Islet precursor cell (in vitro differentiated cells): ENCODE measurements at regions not wholly inside any gene's neighbourhood (a gene's known extent, or its start where the extent isn't known, plus 50 kb on each side); places are given as distances from the start of the nearest gene placed in this dataset.
A peak's percentile ranks its signal among the peaks of the same experiment; 100 is the strongest.
"Not testable (repeated sequence)": the region's sequence is repeated elsewhere in the genome, so short reads cannot be mapped to it uniquely, and the experiment has no call there.

ENCODE experiments used
- DNase-seq: peaks from one replicate; pipeline ENCODE4 v3.0.0-alpha.2; 2018

DNA sequence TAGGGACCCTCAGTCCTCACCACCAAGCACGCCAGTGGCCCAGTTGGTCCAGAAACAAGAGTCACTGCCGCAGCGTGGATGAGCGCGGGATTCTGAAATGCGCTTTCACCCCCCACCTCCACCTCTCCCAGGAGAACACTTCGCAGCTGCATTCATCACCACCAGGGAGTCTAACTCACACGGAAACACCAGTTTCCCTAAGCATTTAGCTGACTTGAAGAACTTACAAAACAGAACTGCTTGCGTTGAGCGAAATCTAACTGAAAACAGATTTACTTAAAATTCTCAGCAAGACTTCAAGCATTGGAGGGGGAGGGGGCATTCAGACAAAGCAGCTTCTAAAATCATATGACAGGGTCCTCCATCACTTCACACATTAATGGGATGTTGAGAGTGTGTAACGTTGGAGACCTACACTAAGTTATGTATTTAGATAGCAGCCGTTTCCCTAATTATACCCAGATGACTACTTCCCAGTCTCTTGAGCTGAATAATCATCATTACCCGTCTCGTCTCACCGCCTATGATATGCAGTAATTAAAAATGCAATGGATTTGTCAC, 258.2 kb upstream of the IRS2 start:
- DNase-seq, result no peak

DNA sequence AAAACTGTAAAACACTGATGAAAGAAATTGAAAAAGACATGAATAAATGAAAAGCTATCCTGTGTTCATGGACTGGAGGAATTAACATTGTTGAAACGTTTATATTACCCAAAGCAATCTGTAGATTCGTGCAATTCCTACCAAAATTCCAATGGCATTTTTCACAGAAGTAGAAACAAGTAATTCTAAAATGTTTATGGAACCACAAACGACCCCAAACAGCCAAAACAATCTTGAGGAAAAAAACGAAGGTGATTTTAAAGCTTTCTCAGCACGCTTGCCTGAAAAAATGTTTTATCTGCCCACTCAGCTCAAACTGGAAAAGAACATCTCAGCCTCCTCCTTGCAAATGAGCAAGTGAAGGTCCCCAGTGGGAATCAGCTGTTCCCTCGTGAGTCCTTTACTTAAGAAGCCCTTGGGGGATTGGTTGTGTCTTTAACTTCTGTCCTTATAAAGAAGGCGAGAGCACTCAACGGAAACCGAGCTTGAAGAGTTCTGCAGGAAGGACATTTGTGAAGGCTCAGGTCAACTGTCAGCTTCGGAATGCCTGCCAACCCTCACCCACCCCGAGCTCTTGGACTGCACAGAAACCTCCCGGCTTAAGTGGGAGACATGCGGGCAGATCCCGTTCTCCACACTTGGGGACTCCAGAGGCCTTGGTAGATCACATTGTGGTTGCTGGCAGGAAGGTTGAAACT, 256.0 kb upstream of the IRS2 start:
- no peak for DNase-seq

DNA sequence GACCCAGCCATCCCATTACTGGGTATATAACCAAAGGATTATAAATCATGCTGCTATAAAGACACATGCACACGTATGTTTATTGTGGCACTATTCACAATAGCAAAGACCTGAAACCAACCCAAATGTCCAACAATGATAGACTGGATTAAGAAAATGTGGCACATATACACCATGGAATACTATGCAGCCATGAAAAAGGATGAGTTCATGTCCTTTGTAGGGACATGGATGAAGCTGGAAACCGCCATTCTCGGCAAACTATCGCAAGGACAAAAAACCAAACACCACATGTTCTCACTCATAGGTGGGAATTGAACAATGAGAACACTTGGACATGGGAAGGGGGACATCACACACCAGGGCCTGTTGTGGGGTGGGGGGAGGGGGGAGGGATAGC, 255.3 kb upstream of the IRS2 start:
- not testable (repeated sequence) for DNase-seq

DNA sequence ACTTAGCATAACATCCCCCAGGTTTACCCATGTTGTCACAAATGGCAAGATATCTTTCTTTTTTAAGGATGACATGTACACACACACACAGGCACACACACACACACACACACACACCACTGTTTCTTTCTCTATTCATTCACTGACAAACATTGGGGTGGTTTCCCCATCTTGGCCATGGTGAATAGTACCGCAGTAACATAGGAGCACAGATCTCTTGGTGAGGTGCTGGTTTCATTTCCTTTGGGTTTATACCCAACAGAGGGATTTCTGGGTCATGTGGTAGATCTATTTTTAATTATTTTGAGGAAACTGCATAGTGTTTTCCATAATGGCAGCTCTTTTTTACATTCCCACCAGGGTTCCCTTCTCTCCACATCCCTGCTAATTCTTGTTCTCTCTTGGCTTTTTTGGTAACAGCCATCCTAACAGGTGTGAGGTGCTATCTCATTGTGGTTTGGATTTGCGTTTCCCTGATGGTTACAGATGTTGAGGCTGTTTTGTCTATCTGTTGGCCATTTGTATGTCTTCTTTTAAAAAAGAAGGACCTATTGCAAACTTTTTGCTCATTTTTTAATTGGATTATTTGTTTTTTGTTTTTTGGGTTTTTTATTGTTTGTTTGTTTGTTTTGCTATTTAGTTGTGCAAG, 251.7 kb upstream of the IRS2 start:
- DNase-seq, result no peak

DNA sequence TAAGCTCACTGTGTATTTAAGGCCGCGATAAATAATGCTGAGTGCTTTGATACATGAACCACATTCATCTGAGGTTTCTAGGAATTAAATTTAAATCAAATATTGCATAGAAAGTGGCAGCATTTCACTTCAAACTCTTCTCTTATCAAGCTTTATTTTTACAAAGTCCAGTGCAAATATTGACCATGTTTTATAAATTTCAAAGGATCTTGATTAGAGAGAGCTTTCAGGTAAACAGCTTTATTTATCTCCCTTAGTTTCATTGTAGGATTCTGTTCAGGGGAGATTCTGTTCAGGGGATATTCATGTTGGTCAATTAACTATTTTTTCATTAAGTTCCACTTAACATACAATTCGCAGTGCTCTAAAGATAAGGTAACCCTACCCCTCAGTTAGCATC, 249.7 kb upstream of the IRS2 start:
- no peak for DNase-seq

DNA sequence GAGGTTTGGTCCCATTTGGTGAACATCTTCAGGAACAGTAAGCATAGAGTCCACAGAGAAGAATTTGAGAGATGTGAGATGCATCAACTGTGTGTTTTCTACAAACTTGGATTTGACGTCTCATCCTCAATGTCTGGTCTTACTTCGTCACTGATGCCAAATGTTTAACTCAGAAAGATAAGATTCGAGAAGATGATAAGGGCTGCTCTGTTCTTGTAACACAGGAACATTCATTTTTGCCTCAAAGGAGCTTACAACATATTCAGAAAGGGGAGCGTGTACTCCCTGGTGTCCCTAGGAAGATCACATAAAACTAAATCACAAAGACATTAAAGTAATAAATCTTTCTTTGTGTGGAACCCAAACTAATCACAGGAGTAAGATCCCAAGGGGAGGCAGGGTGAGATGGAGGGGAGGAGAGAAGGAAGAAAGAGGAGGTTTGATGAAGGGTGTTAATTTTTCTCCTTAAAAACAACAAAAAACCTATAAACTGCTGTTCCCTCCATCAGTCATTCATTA, 247.7 kb upstream of the IRS2 start:
- DNase-seq, result no peak

DNA sequence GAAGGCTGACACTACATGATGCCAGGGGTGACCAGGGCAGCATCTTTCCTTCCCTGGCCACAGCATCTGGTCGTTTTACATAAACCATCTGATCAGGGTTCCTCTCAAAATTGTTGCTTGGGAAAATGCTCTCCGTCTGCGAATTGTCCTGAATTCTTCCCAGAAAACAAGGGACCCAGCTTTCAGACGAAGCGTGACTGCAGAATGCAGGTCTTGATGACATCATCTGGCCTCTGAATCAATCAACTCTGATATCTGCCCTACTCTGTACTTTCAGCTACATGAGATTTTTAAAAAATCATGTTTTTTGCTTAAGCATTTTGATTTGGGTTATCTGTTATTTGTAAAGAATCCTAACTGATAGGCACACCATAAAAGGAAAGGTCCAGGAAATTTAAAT, 246.6 kb upstream of the IRS2 start:
- DNase-seq, result no peak

DNA sequence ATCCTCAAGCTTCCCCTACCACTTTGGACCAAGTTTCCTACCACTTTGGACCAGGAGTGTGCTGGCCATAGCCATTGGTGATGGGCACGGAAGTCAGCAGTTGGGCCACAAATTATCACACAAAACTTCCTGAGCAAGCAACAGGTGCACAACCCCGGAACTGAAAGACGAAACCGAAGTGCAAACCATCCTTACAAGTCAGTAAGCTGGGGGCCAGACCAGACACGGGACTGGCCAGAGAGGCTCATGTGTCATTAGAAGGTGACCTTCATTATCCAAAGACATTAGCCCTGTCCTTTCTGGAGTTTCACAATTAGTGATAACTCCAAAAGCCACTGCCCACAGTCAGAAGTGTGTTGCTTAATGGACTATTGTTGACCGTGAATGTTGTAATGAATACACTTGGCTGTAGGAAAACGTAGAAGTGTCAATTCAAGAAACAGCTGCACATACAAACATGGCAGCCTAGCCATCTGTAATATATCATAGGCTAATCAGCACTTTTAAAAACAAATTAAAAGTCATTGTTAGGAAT, 244.1 kb upstream of the IRS2 start:
- no peak for DNase-seq

DNA sequence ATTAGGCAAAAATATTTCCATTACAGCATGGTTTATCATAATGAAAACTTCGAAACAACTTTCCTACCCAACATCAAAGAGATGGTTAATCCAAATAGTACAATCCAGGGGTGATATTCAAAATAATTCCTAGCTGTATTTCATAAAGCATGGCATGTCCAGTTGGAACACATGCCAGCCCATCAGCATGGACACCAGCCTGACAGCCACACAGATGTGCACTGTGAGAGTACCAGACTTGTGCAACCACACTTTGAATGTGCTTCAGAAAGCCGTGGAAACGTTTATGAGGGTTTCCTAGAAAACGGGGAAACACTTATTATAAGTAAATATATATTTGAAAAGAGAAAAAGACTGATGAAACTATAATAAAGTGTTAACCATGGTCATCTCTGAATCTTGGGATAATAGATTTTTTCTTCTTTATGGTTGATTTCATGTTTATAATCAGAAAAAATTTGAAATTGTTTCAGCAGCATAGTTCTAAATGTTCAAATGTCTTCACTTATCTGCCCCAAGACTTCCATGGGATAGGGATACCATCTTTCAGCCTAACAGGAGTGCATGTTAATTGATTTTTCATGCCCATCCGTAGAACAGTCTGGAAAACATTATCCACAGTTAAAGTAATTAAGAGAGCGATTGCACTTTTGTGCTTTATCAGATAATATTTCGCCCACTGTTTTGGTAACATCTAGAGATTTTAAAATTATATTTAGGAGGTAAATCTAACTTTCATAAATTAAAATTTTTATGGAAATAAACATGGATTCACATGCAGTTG, 242.6 kb upstream of the IRS2 start:
- DNase-seq, result no peak

DNA sequence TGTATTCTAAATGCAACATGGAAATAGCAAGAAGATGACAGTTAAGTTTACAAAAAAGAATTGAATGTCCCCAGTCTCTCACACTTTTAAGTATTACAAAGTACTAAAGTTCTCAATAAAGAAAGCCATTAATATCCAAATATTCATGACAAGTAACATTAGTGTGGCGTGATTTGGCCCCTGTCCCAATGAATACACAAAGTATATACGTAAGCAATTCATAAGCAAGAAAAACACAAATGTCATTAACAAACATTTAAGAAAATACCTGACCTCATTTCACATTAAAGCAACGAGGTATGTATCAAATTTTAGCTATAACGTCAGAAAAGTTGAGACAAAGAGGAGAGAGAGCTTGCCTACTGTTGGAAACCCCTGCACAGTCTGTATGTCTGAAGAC, 241.9 kb upstream of the IRS2 start:
- no peak for DNase-seq

DNA sequence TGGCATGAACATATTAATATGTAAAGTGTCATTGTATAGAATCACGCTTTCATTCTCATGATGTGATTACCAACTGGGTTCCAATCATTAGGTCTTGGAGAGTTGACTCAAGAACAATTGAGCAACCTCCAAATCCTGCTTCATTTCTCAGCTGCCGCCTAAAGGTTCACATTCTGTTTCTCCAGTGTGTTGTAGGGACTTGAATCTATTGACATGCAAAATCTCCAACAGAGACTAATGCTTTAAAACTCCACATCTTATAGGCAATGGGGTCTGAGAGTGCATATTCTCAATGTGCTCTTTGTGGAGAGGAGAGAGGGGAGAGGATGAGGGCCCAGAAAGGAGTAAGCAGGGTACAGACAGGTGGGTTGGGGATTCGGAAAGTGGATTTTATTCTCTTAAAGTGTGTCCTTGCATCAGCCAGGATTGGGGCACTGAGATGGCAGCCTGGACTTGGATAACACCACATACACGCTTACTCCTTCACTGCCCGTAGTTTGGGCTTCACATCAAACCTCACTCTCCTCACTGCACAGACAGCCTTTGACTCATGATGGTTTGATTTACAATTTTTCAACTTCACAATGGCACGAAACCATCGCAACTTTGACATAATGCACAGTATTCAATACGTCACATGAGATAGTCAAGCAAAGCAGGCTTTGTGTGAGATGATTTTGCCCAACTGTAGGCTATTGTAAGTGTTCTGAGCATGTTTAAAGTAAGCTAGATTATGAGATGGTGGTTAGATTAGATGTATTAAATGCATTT, 241.3 kb upstream of the IRS2 start:
- DNase-seq, result no peak

DNA sequence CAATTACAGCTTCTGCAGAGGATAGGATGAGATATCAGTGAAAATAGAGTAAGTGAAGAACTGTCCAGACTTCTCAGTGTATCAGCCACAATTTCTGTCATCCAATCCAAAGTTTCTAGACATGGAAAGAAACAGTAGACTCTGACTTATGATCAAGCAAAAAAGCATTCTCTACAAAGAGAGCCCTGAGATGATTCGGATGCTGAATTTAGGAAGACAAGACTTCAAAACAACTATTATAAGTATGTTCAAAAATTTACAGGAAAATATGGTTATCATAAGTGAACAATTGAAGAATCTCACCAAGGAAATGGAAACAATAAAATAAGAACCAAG, 238.2 kb upstream of the IRS2 start:
- no peak for DNase-seq

DNA sequence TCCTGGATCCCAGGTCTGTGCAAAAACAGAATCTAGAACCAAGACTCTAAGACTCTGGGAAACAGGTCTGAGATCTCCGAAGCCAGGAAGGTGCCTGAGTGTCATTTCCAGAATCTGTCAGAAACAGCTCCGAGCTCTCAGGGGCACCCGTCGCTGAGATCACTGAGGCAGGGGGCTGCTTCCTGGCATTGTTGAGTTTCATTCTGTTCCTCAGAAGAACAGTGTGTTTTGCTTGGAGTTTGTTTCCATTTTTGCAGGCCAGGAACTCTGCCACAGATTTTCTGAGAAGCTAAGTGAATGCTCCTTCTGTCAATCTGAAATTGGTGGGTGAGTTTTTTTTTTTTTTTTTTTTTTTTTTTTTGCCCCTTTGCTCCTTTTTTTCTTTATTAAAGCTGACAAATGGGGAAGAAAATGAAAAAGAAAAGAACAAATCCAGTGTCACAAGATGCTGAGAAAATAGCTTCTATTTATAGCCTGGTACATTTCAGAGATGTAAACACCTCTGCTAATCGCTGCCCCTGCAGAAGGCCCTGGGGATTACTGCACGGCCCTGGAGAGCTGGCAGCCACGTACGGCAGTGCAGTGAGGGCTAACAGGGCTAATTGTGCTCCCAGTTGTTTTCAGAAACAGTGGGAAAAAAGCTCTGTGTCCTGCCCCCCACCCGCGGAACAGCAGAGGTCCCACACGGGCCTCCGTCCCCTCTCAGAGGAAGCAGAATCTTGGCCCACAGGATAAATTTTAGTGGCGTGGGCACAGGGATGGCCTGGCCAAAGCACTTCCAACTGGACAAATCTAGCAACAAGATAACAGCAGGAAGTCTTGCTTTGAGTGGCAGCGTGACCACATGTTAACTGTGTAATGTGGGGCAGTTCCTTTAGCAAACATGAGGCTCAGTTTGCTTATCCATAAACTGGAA, 237.6 kb upstream of the IRS2 start:
- no peak for DNase-seq

DNA sequence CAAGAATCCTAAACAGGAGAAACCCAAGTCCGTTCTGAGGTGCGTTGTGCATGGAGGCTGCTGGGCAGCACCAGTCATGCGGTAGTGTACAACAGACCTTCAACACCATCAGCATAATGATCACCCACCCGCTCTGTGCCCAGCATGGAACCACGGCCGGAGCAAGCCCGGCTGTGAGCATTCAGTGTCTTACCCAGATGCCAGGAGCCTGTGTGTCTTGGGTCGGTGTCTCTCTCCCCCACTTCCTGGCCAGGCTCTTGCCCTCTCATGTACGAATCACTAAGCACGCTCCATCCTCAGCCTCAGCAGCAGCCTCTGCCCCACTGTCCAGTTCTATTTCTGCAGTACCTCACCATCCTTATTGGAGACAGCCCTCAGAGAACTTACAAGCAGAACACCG, 231.6 kb upstream of the IRS2 start:
- peak; percentile 65 for DNase-seq

DNA sequence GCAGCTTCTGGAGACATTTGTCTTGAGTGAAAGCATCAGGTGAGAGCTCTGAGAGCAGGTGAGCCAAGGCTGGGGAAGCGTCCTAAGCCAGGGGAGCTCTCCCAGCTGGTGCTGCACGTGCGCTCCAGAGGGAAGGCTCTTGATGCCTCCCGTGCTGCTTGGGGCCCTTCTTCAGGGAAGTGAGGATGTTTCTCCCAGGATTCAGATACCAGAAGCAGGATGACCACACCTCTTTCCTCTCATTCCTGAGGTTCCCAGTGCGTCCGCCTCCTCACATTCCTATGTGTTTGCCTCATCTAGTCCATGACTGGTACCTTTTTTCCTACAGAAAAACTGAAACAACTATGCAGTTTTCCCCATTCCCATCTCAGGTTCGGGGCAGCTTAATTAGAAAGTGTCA, 231.0 kb upstream of the IRS2 start:
- peak; percentile 96 for DNase-seq

DNA sequence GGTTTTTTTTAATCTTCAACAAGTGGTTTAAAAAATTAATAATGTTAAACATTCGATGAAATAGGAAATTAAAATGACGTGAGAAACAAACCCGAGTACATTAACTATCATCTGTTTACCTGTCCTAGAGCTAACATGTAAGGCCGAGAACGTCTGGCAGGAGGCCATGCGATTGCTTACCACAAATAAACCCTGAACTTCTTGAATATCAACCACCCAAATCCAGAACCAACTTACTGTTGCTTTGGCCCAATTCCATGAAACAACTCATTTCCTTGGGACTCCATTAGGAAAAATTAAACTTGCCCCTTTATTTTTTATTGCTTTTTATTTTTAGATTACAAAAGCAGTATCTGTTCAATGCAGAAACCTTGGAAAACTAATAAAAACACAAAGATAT, 228.9 kb upstream of the IRS2 start:
- DNase-seq, result no peak

DNA sequence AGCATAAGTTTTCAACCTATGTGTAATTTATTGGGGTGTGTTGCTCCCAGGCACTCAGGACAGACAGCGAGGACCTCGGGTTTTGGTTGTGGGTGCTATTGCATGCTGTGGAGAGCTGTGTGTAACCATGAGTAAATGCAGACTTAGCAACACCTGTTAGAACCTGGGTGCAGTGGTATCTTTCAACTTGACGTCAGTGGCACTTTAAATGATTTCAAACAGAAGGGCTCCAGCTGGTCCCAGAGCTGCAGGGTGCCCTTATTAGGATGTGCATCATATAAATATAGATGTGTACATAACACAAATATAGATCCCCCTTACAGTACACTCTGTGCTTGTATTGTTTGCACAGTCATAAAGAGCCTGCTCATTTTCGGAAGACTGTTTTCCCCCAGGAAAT, 228.3 kb upstream of the IRS2 start:
- DNase-seq, result no peak

DNA sequence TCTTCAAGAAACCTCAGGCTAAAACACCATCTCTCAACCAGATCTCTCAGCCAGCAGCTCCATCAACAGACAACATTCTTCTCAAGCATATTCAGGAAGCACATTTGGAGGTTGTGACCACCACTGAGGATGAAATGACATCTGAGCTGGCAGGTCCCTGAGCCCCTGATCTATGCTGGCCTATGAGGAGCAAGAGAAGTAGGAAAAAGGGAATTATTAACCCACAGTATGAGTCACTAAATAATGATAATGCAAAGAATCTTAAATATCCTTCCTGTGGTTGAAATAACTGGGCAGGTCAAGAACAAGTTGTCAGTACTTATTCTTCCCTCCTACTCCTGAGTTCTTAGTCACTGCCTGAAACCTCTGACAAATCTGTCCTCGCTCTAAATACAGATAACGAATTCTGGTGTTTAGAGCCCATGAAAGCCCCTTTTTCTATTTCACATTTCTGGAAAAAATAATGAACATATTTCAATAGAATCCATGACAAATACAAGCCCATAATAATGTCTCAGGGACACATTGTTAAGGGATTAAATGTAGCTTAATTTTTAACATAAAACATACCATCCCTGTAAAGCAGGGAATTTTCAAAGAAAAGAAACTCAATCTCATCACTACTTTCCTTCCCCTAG, 225.8 kb upstream of the IRS2 start:
- DNase-seq, result peak; percentile 68

DNA sequence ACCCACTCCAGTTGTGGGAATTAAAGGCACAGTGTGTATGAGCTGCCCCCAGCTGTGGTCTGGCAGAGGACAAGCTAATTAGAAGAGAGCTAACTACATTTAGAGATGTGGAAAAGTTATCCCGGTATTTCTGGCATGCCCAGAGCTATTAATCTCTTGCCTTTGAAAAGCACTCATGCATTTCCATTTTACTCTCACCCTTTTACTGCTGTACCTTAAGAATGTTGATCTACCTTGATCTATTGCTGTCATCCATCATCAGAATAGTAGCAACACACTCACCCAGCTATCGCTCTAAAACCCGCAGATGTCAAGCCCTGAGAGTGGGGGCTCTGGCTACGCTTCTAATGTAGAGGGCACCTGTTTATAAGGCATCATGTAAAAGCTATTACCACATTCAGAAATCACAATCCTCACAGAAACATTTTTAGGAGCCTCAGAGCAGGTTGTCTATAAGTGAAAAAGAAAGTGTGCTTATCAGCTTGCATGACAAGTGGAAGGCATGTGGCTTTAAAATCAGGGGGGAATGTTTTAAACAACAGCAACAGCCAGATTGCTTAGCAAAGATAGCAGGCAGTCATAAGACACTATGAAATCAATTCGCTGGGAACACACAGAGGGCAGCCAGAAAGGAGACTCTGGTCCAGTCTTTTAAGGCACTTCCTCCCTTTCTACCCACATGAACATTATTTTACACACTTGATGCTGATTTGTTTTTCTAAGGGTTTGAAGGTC, 224.2 kb upstream of the IRS2 start:
- DNase-seq, result no peak

DNA sequence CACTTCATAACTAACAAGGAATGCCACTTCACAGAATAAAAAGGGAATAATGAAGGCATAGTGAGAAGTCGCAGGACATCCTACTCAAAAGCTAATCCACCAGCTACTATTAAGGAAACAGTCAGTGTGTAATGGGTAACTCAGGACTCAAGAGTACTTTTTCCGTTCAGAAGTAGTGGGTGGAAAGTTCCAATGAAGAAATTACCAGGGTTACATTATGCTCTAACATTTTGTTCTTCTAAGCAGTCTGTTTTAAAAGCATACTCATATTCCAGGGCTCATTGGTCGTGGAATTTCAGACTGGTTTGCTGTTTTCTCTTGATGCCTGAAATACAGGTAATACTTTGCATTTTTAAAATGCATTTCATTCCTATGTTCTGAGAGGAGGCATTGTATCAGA, 222.4 kb upstream of the IRS2 start:
- no peak for DNase-seq
